Smooth muscle cell (in vitro differentiated cells): ENCODE measurements at regions not wholly inside any gene's neighbourhood (a gene's known extent, or its start where the extent isn't known, plus 50 kb on each side); places are given as distances from the start of the nearest gene placed in this dataset.

Experiments
- DNase-seq: peaks from one replicate; lab custom pipeline; 2025; ENCODE audit not compliant: unreplicated experiment; lab: John Stamatoyannopoulos, UW
- H2AFZ ChIP-seq: fragments of 200-600 bp; sonication (generic); 2 replicates; pipeline ENCODE4 v1.6.0; 2016; ENCODE audit warnings: antibody characterized with exemption, low read depth, mild to moderate bottlenecking
- H3F3A ChIP-seq: fragments of 200-600 bp; sonication (generic); 2 replicates; pipeline ENCODE4 v1.6.0; 2017; ENCODE audit warnings: antibody characterized with exemption, low read depth
- H3K27ac ChIP-seq: fragments of 200-600 bp; sonication (generic); 2 replicates; pipeline ENCODE4 v1.5.1; 2016; ENCODE audit warnings: low read depth, mild to moderate bottlenecking
- H3K27me3 ChIP-seq: fragments of 200-600 bp; sonication (generic); 2 replicates; pipeline ENCODE4 v1.6.1; 2016; ENCODE audit warnings: low read depth, mild to moderate bottlenecking
- H3K36me3 ChIP-seq: fragments of 200-600 bp; sonication (generic); 2 replicates; pipeline ENCODE4 v1.5.1; 2016; ENCODE audit warnings: low read depth
- H3K4me1 ChIP-seq: fragments of 200-600 bp; sonication (generic); 2 replicates; pipeline ENCODE4 v1.5.1; 2016; ENCODE audit warnings: low read depth
- H3K4me2 ChIP-seq: fragments of 200-600 bp; sonication (generic); 2 replicates; pipeline ENCODE4 v1.6.0; 2016; ENCODE audit warnings: mild to moderate bottlenecking
- H3K4me3 ChIP-seq: fragments of 200-600 bp; sonication (generic); 2 replicates; pipeline ENCODE4 v1.5.1; 2016; ENCODE audit warnings: mild to moderate bottlenecking
- H3K79me2 ChIP-seq: fragments of 200-600 bp; sonication (generic); 2 replicates; pipeline ENCODE4 v1.6.0; 2016; ENCODE audit warnings: low read depth, mild to moderate bottlenecking
- H3K9ac ChIP-seq: fragments of 200-600 bp; sonication (generic); 2 replicates; pipeline ENCODE4 v1.6.0; 2016; ENCODE audit warnings: low read depth
- H3K9me3 ChIP-seq: fragments of 200-600 bp; sonication (generic); replicated peaks from 2 replicates; pipeline ENCODE4 v1.5.1; 2016; ENCODE audit warnings: low read depth
- H4K20me1 ChIP-seq: fragments of 200-600 bp; sonication (generic); 2 replicates; pipeline ENCODE4 v1.6.0; 2016; ENCODE audit warnings: low read depth
- WGBS: methylation state at CpG from one replicate; pipeline ENCODE4 v1.1.7; 2016; ENCODE audit warnings: low lambda C conversion rate; 5-methylcytosine and 5-hydroxymethylcytosine counted together
- TF ChIP-seq, protein P1 (sequence below): fragments of 200-600 bp; sonication (generic); IDR thresholded peaks from 2 replicates; pipeline ENCODE4 v1.5.1; 2017; ENCODE audit warnings: borderline replicate concordance, mild to moderate bottlenecking, antibody characterized with exemption; ENCODE audit not compliant: insufficient read depth, poor library complexity, severe bottlenecking

DNA sequence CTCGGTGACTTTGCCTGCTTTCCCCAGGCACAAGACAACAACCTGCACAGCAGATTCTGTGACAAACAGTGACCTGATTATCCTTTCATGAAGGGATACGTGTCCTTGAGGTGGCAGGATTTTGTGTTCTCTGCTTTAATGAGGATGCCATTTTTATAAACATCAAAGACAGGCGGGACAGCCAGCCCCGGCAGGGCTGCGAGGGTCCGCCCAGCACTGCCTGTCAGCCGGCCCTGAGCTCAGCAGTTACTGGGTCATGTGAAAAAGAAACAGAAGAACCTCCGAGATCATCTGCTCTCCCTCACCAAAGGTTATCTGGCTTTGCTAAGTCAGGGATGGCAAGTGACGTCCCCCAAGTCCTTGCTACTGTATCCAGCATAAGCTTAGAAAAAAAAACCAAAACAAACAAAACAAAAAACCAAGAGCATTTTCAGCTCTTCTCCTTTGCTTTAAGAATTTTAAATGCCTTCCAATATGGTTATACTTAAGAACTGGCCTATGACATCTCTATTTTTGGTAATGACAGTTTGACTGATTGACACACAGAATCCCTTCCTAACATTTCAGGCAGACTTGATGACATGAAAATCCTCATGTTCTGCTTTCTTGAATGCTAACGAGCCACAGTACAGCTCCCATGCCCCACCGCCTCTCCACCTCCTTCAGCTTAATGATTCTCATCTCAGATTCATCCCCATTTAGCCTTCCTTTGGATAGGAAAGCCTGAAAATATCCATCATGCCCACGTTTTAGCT lies 666.6 kb upstream of the ARGLU1 start:
- Histone ChIP-seq H3K36me3 (no peaks in the 10 kb centered on the region), H3K4me2 (no peak overlapping the region), H3K27me3 (peaks cover 25% of the 10 kb centered on the region), H3K27ac (no peak overlapping the region), H3K9me3 (no peaks in the 10 kb centered on the region), H3K4me1 (no peaks in the 10 kb centered on the region), H2AFZ (no peak overlapping the region), H3F3A (no peaks in the 10 kb centered on the region), H3K4me3 (no peak overlapping the region), H3K79me2 (no peaks in the 10 kb centered on the region), H4K20me1 (no peaks in the 10 kb centered on the region), H3K9ac (no peak overlapping the region)
- DNase-seq: no peak
- WGBS: 59% methylated on average over 12 of the region's 12 CpGs
- TF ChIP-seq, protein P1, sequence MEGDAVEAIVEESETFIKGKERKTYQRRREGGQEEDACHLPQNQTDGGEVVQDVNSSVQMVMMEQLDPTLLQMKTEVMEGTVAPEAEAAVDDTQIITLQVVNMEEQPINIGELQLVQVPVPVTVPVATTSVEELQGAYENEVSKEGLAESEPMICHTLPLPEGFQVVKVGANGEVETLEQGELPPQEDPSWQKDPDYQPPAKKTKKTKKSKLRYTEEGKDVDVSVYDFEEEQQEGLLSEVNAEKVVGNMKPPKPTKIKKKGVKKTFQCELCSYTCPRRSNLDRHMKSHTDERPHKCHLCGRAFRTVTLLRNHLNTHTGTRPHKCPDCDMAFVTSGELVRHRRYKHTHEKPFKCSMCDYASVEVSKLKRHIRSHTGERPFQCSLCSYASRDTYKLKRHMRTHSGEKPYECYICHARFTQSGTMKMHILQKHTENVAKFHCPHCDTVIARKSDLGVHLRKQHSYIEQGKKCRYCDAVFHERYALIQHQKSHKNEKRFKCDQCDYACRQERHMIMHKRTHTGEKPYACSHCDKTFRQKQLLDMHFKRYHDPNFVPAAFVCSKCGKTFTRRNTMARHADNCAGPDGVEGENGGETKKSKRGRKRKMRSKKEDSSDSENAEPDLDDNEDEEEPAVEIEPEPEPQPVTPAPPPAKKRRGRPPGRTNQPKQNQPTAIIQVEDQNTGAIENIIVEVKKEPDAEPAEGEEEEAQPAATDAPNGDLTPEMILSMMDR: no peak

DNA sequence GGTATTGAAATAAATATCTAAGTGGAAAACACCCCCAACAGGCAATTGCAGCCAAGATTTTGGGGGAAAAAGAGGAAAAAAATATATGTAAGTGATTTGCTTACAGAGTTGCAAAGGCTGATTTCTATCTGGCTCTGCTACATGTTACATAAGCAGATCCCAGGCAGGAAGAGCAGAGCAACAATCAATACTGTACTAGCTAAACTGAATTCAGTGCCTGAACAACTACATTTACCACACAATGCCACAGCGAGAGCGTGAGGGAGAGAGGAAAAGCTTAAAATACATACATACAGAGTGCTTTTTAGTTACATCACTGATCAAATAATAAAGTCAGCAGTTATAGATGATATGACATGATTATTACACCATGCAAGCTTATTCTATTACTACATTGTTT lies 665.6 kb upstream of the ARGLU1 start:
- no peak overlapping the region for H3K4me3 ChIP-seq
- 87% methylated on average over 2 of the region's 2 CpGs for WGBS

DNA sequence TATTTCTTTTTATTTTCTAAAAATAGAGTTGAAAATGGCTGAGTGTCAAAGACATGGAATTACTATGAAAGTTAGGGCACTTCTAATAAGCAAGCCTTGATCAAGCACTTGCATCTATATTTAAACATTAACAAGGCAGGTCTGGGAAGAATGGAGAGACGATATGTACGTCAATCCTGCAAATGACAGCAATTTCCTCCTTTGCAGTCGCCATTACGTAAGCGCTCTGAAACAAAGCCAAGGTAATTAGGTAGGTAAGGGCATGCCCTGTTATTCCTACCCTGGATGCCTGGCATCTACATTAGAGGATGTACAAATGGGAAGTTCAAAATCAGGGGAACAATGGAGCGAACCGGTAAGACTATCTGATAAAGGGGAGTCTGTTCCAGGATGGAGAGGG lies 664.0 kb upstream of the ARGLU1 start:
- Histone ChIP-seq H3F3A (no peaks in the 10 kb centered on the region), H3K9me3 (no peaks in the 10 kb centered on the region), H3K9ac (no peak overlapping the region), H2AFZ (no peak overlapping the region), H3K4me1 (no peaks in the 10 kb centered on the region), H4K20me1 (no peaks in the 10 kb centered on the region), H3K36me3 (no peaks in the 10 kb centered on the region), H3K27me3 (peaks cover 27% of the 10 kb centered on the region), H3K27ac (no peak overlapping the region), H3K4me3 (no peak overlapping the region), H3K4me2 (no peak overlapping the region), H3K79me2 (no peaks in the 10 kb centered on the region)
- TF ChIP-seq, protein P1: no peak
- no peak for DNase-seq
- WGBS: 92% methylated on average over 7 of the region's 7 CpGs

More for the DNA sequence above, 665.6 kb upstream of the ARGLU1 start:
- no peak overlapping the region for H3K9ac ChIP-seq
- H3K79me2 ChIP-seq: no peaks in the 10 kb centered on the region
- no peaks in the 10 kb centered on the region for H3F3A ChIP-seq
- TF ChIP-seq, protein P1: no peak
- no peaks in the 10 kb centered on the region for H4K20me1 ChIP-seq
- H3K36me3 ChIP-seq: no peaks in the 10 kb centered on the region
- no peaks in the 10 kb centered on the region for H3K9me3 ChIP-seq
- DNase-seq: no peak
- no peak overlapping the region for H2AFZ ChIP-seq
- H3K27me3 ChIP-seq: peaks cover 25% of the 10 kb centered on the region
- H3K4me2 ChIP-seq: no peak overlapping the region
- H3K4me1 ChIP-seq: no peaks in the 10 kb centered on the region
- no peak overlapping the region for H3K27ac ChIP-seq

DNA sequence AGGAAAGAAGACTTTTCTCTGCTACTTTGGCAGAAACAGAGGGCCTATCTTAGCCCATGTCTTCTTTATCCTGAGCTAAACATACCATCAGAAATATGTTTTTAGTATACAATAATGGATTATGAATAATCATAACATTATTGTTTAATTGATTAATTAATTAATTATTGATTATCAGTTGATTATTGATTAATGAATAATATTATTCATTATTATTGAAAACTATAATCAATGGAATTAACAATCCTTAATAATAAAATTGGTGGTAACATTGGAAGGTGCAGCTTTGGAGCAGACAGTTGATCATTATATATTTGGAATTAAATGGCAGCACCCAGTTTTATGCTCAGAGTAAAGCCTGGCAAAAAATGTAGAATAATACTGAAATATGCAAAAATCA lies 655.9 kb upstream of the ARGLU1 start:
- DNase-seq: no peak
- Histone ChIP-seq H3K4me3 (no peak overlapping the region), H3K9ac (no peak overlapping the region), H3K27ac (no peak overlapping the region), H2AFZ (no peak overlapping the region), H3K4me2 (no peak overlapping the region), H3K36me3 (no peaks in the 10 kb centered on the region), H3K79me2 (no peaks in the 10 kb centered on the region), H3F3A (no peaks in the 10 kb centered on the region), H3K27me3 (peaks cover 3% of the 10 kb centered on the region), H3K4me1 (no peaks in the 10 kb centered on the region), H3K9me3 (no peaks in the 10 kb centered on the region), H4K20me1 (no peaks in the 10 kb centered on the region)
- TF ChIP-seq, protein P1: no peak
